A673 (cell line): ENCODE measurements at regions not wholly inside any gene's neighbourhood (a gene's known extent, or its start where the extent isn't known, plus 50 kb on each side); places are given as distances from the start of the nearest gene placed in this dataset.

Source experiments
- BruUV-seq: library from RNA; stranded (reverse); fragments of 400-500 nt; replicated peaks from 2 replicates; lab custom pipeline; 2021; lab: Mats Ljungman, UMichigan
- CTCF ChIA-PET: fragments of 300-600 bp; sonication (Branson Sonifier 250); formaldehyde crosslinking; loops from one replicate; lab custom pipeline; 2022; ENCODE audit warnings: antibody characterized with exemption; lab: Charles Lee
- POLR2A ChIA-PET: fragments of 300-600 bp; sonication (Branson Sonifier 250); formaldehyde crosslinking; loops from one replicate; lab custom pipeline; 2022; ENCODE audit warnings: antibody characterized with exemption; ENCODE audit not compliant: low non-redundant PET; lab: Charles Lee
- DNase-seq: peaks from one replicate; pipeline ENCODE4 v3.0.0-alpha.2; 2015; ENCODE audit warnings: low spot score
- H3K27ac ChIP-seq: fragments of 200-600 bp; sonication (generic); 2 replicates; pipeline ENCODE4 v1.5.1; 2016; ENCODE audit warnings: mixed run types, low read depth, mild to moderate bottlenecking, mixed read lengths, antibody characterized with exemption, low read length; ENCODE audit not compliant: poor library complexity, severe bottlenecking
- H3K27me3 ChIP-seq: fragments of 200-600 bp; sonication (generic); replicated peaks from 2 replicates; pipeline ENCODE4 v1.6.1; 2017; ENCODE audit warnings: mixed run types, low read depth, mild to moderate bottlenecking, mixed read lengths, antibody characterized with exemption, low read length; ENCODE audit not compliant: insufficient read depth, poor library complexity
- H3K36me3 ChIP-seq: fragments of 200-600 bp; sonication (generic); 2 replicates; pipeline ENCODE4 v1.6.1; 2016; ENCODE audit warnings: mixed run types, mild to moderate bottlenecking, mixed read lengths, antibody characterized with exemption, low read length; ENCODE audit not compliant: insufficient read depth, poor library complexity, severe bottlenecking
- H3K4me1 ChIP-seq: fragments of 200-600 bp; sonication (generic); 2 replicates; pipeline ENCODE4 v1.6.1; 2017; ENCODE audit warnings: mixed run types, mild to moderate bottlenecking, mixed read lengths, antibody characterized with exemption, low read length; ENCODE audit not compliant: insufficient read depth, poor library complexity, severe bottlenecking
- H3K4me3 ChIP-seq: fragments of 200-600 bp; sonication (generic); 2 replicates; pipeline ENCODE4 v1.5.1; 2016; ENCODE audit warnings: low read depth, mixed run types, mild to moderate bottlenecking, mixed read lengths, low read length; ENCODE audit not compliant: poor library complexity, severe bottlenecking
- H3K9me3 ChIP-seq: fragments of 200-600 bp; sonication (generic); 2 replicates; pipeline ENCODE4 v1.6.1; 2016; ENCODE audit warnings: mixed run types, low read depth, mild to moderate bottlenecking, mixed read lengths, antibody characterized with exemption, low read length; ENCODE audit not compliant: poor library complexity, severe bottlenecking
- CTCF ChIP-seq: fragments of 300-800, 200-600 bp; sonication (generic); conservative IDR thresholded peaks from 2 replicates; pipeline ENCODE4 v1.5.1; 2017; ENCODE audit warnings: low read depth, mild to moderate bottlenecking, antibody characterized with exemption, low read length, moderate library complexity, mixed read lengths
- EZH2 ChIP-seq: fragments of 200-600 bp; sonication (generic); IDR thresholded peaks from 2 replicates; pipeline ENCODE4 v1.6.1; 2017; ENCODE audit warnings: borderline replicate concordance, low read depth, mild to moderate bottlenecking, mixed read lengths, antibody characterized with exemption, low read length; ENCODE audit not compliant: poor library complexity, severe bottlenecking
- intact Hi-C: fragments of 100-400 bp; cut with micrococcal nuclease; formaldehyde crosslinking; loops from one replicate; pipeline ENCODE4 v1.10.0; 2022; ENCODE audit not compliant: unreplicated experiment

DNA sequence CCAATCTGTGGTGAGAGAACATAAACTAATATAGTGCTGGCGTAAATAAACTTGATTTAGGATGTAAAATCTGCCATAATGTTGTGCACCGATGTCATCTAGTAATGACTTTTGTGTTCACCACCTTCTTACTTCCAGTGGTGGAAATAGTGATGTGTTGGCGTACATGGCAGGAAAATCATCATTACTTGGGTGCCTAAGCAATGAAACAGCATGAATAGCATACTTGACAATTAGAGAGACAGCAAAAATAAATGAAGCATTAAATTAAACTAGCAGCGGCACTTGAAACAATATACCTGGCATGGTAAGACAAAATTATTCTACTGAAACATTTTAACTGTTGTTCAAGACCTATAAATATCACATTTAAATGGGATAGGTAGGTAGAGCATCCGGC lies 73.2 kb upstream of the DSC1 start:
- H3K27me3 ChIP-seq = no peaks in the 10 kb centered on the region
- no peaks in the 10 kb centered on the region for H3K4me1 ChIP-seq
- TF ChIP-seq EZH2 = no peak
- TF ChIP-seq CTCF = no peak
- no peaks in the 10 kb centered on the region for H3K36me3 ChIP-seq
- ChIA-PET POLR2A (no interaction called here), CTCF (no interaction called here)
- DNase-seq = no peak
- no peaks in the 10 kb centered on the region for H3K9me3 ChIP-seq
- H3K4me3 ChIP-seq = no peak overlapping the region
- no TSS peak for BruUV-seq
- intact Hi-C loops = no loop called here
- no peak overlapping the region for H3K27ac ChIP-seq

- no peak for DNase-seq
- TF ChIP-seq CTCF (no peak), EZH2 (no peak)
- intact Hi-C loops = no loop called here
- Histone ChIP-seq H3K4me3 (no peak overlapping the region), H3K36me3 (no peaks in the 10 kb centered on the region), H3K9me3 (no peaks in the 10 kb centered on the region), H3K4me1 (no peaks in the 10 kb centered on the region), H3K27me3 (no peaks in the 10 kb centered on the region), H3K27ac (no peak overlapping the region)
- ChIA-PET CTCF (no interaction called here), POLR2A (no interaction called here)
- no TSS peak for BruUV-seq
Measured at GRCh38 chr18:31237142-31237541, 74.5 kb upstream of the DSC1 start.

DNA sequence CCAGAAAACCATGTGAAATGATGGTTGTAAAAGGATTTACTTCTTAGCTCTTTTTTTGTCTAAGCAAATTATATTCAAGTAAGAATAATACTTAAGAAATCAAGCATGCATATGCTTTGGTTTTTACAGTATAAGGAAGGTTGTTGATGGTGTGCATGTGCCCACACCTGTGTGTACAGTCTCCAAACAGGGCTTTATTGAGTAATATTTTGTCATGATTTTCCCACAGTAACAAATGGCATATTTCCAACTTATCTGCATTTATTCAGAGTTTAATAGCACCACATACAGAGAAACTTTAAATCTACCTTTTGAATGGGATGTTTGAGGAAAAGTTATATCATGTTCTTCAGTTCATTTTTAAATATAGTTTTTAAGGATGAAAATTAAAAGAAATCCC lies 76.5 kb upstream of the DSG1 start:
- CTCF ChIA-PET = no interaction called here
- intact Hi-C loops = no loop called here

More for the DNA sequence above, 76.5 kb upstream of the DSG1 start:
- no peak for DNase-seq
- H3K4me3 ChIP-seq = no peak overlapping the region
- H3K9me3 ChIP-seq = no peaks in the 10 kb centered on the region
- H3K27me3 ChIP-seq = no peaks in the 10 kb centered on the region
- H3K27ac ChIP-seq = no peak overlapping the region
- POLR2A ChIA-PET = no interaction called here
- no peaks in the 10 kb centered on the region for H3K36me3 ChIP-seq
- TF ChIP-seq EZH2 (no peak), CTCF (no peak)
- H3K4me1 ChIP-seq = no peaks in the 10 kb centered on the region
- BruUV-seq = no TSS peak
